SU-DHL-6 (cell line): ENCODE measurements at regions not wholly inside any gene's neighbourhood (a gene's known extent, or its start where the extent isn't known, plus 50 kb on each side); places are given as distances from the start of the nearest gene placed in this dataset.

ENCODE experiments used
- H2AFZ ChIP-seq: fragments of 200-600 bp; sonication (generic); 2 replicates; pipeline ENCODE4 v1.6.1; 2014; ENCODE audit warnings: low read depth, mild to moderate bottlenecking, moderate library complexity, mixed read lengths, antibody characterized with exemption, low read length; ENCODE audit not compliant: severe bottlenecking
- H3F3A ChIP-seq: fragments of 200-600 bp; shearing (Covaris generic); 2 replicates; pipeline ENCODE4 v1.6.0; 2016; ENCODE audit warnings: antibody characterized with exemption, mild to moderate bottlenecking; ENCODE audit not compliant: insufficient read depth
- H3K27ac ChIP-seq: fragments of 200-600 bp; sonication (generic); 2 replicates; pipeline ENCODE4 v1.5.1; 2016; ENCODE audit warnings: low read depth, mild to moderate bottlenecking, low read length, moderate library complexity, mixed read lengths
- H3K27me3 ChIP-seq: fragments of 200-600 bp; sonication (generic), shearing (Covaris generic); 2 replicates; pipeline ENCODE4 v1.6.0; 2014; ENCODE audit warnings: mild to moderate bottlenecking, low read length
- H3K36me3 ChIP-seq: fragments of 200-600 bp; sonication (generic); 2 replicates; pipeline ENCODE4 v1.6.1; 2014; ENCODE audit warnings: mild to moderate bottlenecking, low read length, mixed read lengths
- H3K4me2 ChIP-seq: fragments of 300-600, 200-600 bp; shearing (Covaris generic), sonication (generic); 2 replicates; pipeline ENCODE4 v1.6.0; 2014; ENCODE audit warnings: low read length, low read depth, mild to moderate bottlenecking; ENCODE audit not compliant: poor library complexity, severe bottlenecking
- H3K4me3 ChIP-seq: fragments of 200-600 bp; sonication (generic); 2 replicates; pipeline ENCODE4 v1.5.1; 2014; ENCODE audit warnings: antibody characterized with exemption, low read length, mild to moderate bottlenecking, mixed read lengths; ENCODE audit not compliant: insufficient read depth, poor library complexity, severe bottlenecking
- H3K79me2 ChIP-seq: fragments of 200-600 bp; sonication (generic); 2 replicates; pipeline ENCODE4 v1.6.1; 2014; ENCODE audit warnings: mild to moderate bottlenecking, low read length, moderate library complexity; ENCODE audit not compliant: insufficient read depth
- H3K9ac ChIP-seq: fragments of 200-600 bp; sonication (generic); 2 replicates; pipeline ENCODE4 v1.7.0; 2014; ENCODE audit warnings: mild to moderate bottlenecking, low read length
- H3K9me2 ChIP-seq: fragments of 200-600 bp; sonication (generic); replicated peaks from 2 replicates; pipeline ENCODE4 v1.6.1; 2014; ENCODE audit warnings: low read length; ENCODE audit not compliant: insufficient read depth
- H3K9me3 ChIP-seq: fragments of 200-600 bp; sonication (generic); 2 replicates; pipeline ENCODE4 v1.6.1; 2014; ENCODE audit warnings: low read length, mixed read lengths; ENCODE audit not compliant: insufficient read depth
- H4K20me1 ChIP-seq: fragments of 200-600 bp; sonication (generic); 2 replicates; pipeline ENCODE4 v1.6.1; 2014; ENCODE audit warnings: low read depth, mild to moderate bottlenecking, antibody characterized with exemption, low read length, moderate library complexity, mixed read lengths
- EZH2phosphoT487 ChIP-seq: fragments of 200-600 bp; sonication (generic), shearing (Covaris generic); conservative IDR thresholded peaks from 2 replicates; pipeline ENCODE4 v1.6.1; 2018; ENCODE audit warnings: mild to moderate bottlenecking, antibody characterized with exemption, low read length, moderate library complexity, mixed read lengths
- TF ChIP-seq, protein P1 (sequence below): fragments of 200-600 bp; sonication (generic); IDR thresholded peaks from one replicate; pipeline ENCODE4 v1.5.1; 2017; ENCODE audit warnings: antibody characterized with exemption, mild to moderate bottlenecking, low read length, moderate library complexity; ENCODE audit not compliant: insufficient read depth, poor library complexity, severe bottlenecking

DNA sequence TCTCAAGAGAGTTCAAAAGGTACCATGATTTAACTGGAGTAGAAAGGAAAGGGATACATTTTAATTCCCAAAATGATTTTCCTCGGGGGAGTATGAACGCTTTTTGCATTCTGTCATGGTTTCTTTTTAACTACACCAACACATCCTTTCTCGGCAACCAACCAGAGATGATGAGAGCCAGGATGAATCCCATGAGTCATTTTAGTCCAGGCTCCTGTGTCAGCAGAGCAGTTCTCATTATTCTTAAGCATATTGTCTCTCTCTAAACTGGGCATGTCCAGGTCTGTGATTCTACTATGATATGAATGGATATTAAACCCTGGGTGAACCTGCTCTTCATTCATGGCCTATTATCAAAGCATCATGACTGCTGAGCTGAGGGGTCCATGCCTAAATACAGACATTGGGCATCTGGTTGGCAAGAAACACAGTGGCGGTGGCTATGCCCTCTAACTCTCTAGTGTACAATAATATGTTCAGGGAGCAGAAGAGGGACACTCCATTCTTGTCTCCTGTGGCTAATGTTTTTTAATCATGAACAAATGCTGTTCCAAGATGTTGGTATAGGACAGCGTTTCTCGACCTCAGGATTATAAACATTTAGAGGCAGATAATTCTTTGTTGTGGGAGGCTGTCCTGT lies 124.3 kb upstream of the ESRRG start:
- Histone ChIP-seq H3K4me2 (no peak overlapping the region), H3K4me3 (no peak overlapping the region), H3K9ac (no peak overlapping the region), H3K27ac (no peak overlapping the region), H3K27me3 (no peaks in the 10 kb centered on the region), H4K20me1 (no peaks in the 10 kb centered on the region), H3K9me3 (no peaks in the 10 kb centered on the region), H3K9me2 (no peaks in the 10 kb centered on the region; the same call in 1 of the 2 replicates), H3F3A (no peaks in the 10 kb centered on the region), H2AFZ (no peak overlapping the region), H3K36me3 (no peaks in the 10 kb centered on the region), H3K79me2 (no peaks in the 10 kb centered on the region)
- TF ChIP-seq, protein P1, sequence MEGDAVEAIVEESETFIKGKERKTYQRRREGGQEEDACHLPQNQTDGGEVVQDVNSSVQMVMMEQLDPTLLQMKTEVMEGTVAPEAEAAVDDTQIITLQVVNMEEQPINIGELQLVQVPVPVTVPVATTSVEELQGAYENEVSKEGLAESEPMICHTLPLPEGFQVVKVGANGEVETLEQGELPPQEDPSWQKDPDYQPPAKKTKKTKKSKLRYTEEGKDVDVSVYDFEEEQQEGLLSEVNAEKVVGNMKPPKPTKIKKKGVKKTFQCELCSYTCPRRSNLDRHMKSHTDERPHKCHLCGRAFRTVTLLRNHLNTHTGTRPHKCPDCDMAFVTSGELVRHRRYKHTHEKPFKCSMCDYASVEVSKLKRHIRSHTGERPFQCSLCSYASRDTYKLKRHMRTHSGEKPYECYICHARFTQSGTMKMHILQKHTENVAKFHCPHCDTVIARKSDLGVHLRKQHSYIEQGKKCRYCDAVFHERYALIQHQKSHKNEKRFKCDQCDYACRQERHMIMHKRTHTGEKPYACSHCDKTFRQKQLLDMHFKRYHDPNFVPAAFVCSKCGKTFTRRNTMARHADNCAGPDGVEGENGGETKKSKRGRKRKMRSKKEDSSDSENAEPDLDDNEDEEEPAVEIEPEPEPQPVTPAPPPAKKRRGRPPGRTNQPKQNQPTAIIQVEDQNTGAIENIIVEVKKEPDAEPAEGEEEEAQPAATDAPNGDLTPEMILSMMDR = no peak
- TF ChIP-seq EZH2phosphoT487 = no peak

DNA sequence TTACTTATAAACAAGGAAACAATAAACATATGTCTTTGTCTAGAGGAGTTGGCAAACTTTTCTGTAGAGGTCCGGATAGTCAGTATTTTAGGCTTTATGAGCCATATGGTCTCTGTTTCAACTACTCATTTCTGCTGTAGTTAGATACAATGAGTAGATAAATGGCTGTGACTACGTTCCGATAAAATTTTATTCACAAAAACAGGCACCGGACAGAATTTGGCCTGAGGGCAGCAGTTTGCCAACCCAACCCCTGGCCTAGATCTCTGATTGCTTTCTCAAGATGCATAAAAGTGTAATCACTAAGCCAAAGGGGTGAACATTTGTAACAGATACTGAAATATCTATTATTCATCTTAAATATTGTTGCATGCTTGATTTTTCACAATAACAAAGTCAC lies 123.1 kb upstream of the ESRRG start:
- H3K9me2 ChIP-seq = no peaks in the 10 kb centered on the region; the same call in 1 of the 2 replicates
- TF ChIP-seq EZH2phosphoT487 = no peak
- TF ChIP-seq, protein P1 = no peak
- no peak overlapping the region for H3K27ac ChIP-seq
- no peaks in the 10 kb centered on the region for H3K79me2 ChIP-seq
- no peak overlapping the region for H3K9ac ChIP-seq
- H3F3A ChIP-seq = no peaks in the 10 kb centered on the region
- no peak overlapping the region for H3K4me2 ChIP-seq
- H2AFZ ChIP-seq = no peak overlapping the region
- H3K4me3 ChIP-seq = no peak overlapping the region
- no peaks in the 10 kb centered on the region for H3K36me3 ChIP-seq
- H4K20me1 ChIP-seq = no peaks in the 10 kb centered on the region
- no peaks in the 10 kb centered on the region for H3K9me3 ChIP-seq
- H3K27me3 ChIP-seq = no peaks in the 10 kb centered on the region

DNA sequence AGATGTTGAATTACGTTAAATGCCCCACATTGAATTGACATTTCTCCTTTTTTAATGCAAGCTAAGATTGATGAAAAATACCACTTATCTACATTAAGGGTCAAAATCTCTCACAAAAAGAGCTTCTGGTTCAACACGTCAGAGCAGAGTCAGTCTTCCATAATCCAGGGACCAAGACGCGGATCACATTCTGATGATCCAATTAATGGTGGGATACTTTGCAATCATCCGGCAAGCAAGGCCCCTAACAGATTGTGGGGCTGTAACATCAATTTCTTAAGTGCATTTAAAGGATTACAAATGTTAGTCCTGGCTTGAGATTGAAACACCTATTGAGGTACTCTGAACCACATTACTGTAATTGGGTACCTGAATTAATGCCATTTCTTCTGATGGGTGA lies 120.2 kb upstream of the ESRRG start:
- Histone ChIP-seq H3K27ac (no peak overlapping the region), H3K4me2 (no peak overlapping the region), H3K27me3 (no peaks in the 10 kb centered on the region), H2AFZ (no peak overlapping the region), H4K20me1 (no peaks in the 10 kb centered on the region), H3K9ac (no peak overlapping the region), H3K79me2 (no peaks in the 10 kb centered on the region), H3K9me2 (no peaks in the 10 kb centered on the region; the same call in 1 of the 2 replicates), H3K36me3 (no peaks in the 10 kb centered on the region), H3K4me3 (no peak overlapping the region), H3F3A (no peaks in the 10 kb centered on the region), H3K9me3 (no peaks in the 10 kb centered on the region)
- TF ChIP-seq, protein P1 = no peak
- TF ChIP-seq EZH2phosphoT487 = no peak
